Lower lobe of right lung (tissue), 2 donors: ENCODE measurements at regions not wholly inside any gene's neighbourhood (a gene's known extent, or its start where the extent isn't known, plus 50 kb on each side); places are given as distances from the start of the nearest gene placed in this dataset.

Experiments used
- ATAC-seq, 2 donors: fragments of 200-7000 bp; cut with Tn5 transposase; one replicate each; pipeline ENCODE4 v1.9.1; 2020 to 2022; ENCODE audit warnings: mild to moderate bottlenecking in 2 of 2, moderate library complexity in 2 of 2
- DNase-seq: peaks from one replicate; pipeline ENCODE4 v3.0.0-alpha.2; 2020
- H3K27ac ChIP-seq: fragments of 200-600 bp; one replicate; pipeline ENCODE4 v1.8.0; 2022
- H3K27me3 ChIP-seq: fragments of 200-600 bp; one replicate; pipeline ENCODE4 v1.8.0; 2022; ENCODE audit warnings: low read depth
- H3K36me3 ChIP-seq: fragments of 200-600 bp; one replicate; pipeline ENCODE4 v1.8.0; 2022; ENCODE audit warnings: mild to moderate bottlenecking
- H3K4me1 ChIP-seq: fragments of 200-600 bp; one replicate; pipeline ENCODE4 v1.8.0; 2022
- H3K4me3 ChIP-seq: fragments of 200-600 bp; one replicate; pipeline ENCODE4 v1.8.0; 2022; ENCODE audit warnings: mild to moderate bottlenecking
- H3K9me3 ChIP-seq: fragments of 200-600 bp; one replicate; pipeline ENCODE4 v1.8.0; 2022
- intact Hi-C: fragments of 100-400 bp; cut with DNase I; formaldehyde crosslinking; loops from one replicate; pipeline ENCODE4 v1.11.0; 2022
- TF ChIP-seq, protein P1 (sequence below): fragments of 200-600 bp; IDR thresholded peaks from one replicate; pipeline ENCODE4 v1.8.0; 2022; ENCODE audit warnings: antibody characterized with exemption, mild to moderate bottlenecking
- donor health status: DM: no; HTN: yes; CAD: no; lungs with severe emphysema.

DNA sequence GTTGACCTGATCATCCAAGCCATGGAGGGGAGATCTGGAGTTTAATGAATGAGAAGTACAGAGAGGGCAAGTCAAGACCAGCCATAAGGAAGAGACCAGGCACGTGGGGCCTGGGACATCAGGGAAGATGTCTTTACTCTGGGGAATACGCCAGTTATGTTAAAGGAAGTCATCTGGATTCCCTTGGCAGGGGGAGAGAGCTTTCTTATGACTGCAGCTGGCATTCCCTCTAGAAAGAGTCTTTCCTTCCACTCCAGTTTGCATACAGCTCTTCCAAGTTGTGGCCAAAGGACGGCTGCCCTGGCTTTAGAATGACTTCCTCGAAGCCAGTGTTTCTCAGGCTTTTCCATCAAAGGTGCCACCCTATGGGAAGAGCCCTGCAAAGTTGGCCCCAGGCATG lies 93.6 kb upstream of the AGBL1 start:
- TF ChIP-seq, protein P1, sequence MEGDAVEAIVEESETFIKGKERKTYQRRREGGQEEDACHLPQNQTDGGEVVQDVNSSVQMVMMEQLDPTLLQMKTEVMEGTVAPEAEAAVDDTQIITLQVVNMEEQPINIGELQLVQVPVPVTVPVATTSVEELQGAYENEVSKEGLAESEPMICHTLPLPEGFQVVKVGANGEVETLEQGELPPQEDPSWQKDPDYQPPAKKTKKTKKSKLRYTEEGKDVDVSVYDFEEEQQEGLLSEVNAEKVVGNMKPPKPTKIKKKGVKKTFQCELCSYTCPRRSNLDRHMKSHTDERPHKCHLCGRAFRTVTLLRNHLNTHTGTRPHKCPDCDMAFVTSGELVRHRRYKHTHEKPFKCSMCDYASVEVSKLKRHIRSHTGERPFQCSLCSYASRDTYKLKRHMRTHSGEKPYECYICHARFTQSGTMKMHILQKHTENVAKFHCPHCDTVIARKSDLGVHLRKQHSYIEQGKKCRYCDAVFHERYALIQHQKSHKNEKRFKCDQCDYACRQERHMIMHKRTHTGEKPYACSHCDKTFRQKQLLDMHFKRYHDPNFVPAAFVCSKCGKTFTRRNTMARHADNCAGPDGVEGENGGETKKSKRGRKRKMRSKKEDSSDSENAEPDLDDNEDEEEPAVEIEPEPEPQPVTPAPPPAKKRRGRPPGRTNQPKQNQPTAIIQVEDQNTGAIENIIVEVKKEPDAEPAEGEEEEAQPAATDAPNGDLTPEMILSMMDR: no peak
- no peaks in the 10 kb centered on the region for H3K36me3 ChIP-seq
- no peaks in the 10 kb centered on the region for H3K27me3 ChIP-seq
- intact Hi-C loops: no loop called here
- no peaks in the 10 kb centered on the region for H3K9me3 ChIP-seq
- H3K4me1 ChIP-seq: no peaks in the 10 kb centered on the region
- DNase-seq (no peak), ATAC-seq (no peak)
- no peak overlapping the region for H3K4me3 ChIP-seq
- H3K27ac ChIP-seq: no peak overlapping the region

DNA sequence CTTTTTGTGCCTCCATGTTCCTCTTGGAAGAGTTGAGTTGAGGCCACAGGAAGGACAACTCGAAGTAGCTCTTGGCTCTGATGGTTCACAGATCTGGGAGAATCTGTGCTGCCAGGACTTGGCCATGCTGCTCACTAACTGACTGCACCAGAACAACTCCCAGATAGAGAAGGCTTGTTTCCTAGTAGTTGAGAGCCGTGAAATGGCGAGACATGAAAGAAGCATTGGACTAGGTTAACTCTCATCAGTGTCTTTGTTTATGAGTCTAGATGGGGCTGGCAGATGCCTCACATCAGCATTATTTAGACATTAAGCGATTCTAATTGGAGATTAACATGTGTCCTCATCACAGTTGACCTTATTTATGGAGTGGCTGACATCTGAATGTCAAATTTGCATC lies 92.9 kb upstream of the AGBL1 start:
- DNase-seq (no peak), ATAC-seq (no peak)
- no peaks in the 10 kb centered on the region for H3K36me3 ChIP-seq
- no peaks in the 10 kb centered on the region for H3K4me1 ChIP-seq
- H3K9me3 ChIP-seq: no peaks in the 10 kb centered on the region
- no peak overlapping the region for H3K4me3 ChIP-seq
- no peak overlapping the region for H3K27ac ChIP-seq
- TF ChIP-seq, protein P1: no peak
- H3K27me3 ChIP-seq: no peaks in the 10 kb centered on the region
- intact Hi-C loops: no loop called here

GRCh38 chr15:85988741-85989140 lies 90.9 kb upstream of the AGBL1 start:
- no peak overlapping the region for H3K27ac ChIP-seq
- intact Hi-C loops: no loop called here
- H3K27me3 ChIP-seq: no peaks in the 10 kb centered on the region
- H3K4me3 ChIP-seq: no peak overlapping the region
- ATAC-seq: no peak
- no peaks in the 10 kb centered on the region for H3K9me3 ChIP-seq
- TF ChIP-seq, protein P1: no peak
- DNase-seq: no peak
- no peaks in the 10 kb centered on the region for H3K36me3 ChIP-seq
- H3K4me1 ChIP-seq: no peaks in the 10 kb centered on the region

DNA sequence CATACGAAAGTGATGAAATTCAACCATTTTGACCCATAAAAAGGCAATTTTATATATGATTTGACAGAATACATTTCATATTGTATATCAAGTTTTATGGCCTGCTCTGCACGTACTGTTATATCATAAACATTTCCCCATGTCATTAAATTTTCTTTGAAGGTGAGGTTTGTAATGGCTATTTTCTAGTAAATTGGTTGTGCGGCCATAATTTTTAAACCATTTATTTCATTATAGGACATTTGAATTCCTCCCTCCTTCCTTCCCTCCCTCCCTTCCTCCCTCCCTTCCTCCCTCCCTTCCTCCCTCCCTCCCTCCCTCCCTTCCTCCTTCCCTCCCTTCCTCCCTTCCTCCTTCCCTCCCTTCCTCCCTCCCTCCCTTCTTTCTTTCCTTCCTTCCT lies 87.4 kb upstream of the AGBL1 start:
- no peaks in the 10 kb centered on the region for H3K4me1 ChIP-seq
- intact Hi-C loops: no loop called here
- H3K36me3 ChIP-seq: no peaks in the 10 kb centered on the region
- H3K27me3 ChIP-seq: no peaks in the 10 kb centered on the region
- ATAC-seq: no peak
- no peak overlapping the region for H3K4me3 ChIP-seq
- H3K9me3 ChIP-seq: no peaks in the 10 kb centered on the region
- TF ChIP-seq, protein P1: no peak
- H3K27ac ChIP-seq: no peak overlapping the region
- no peak for DNase-seq

- H3K9me3 ChIP-seq: no peaks in the 10 kb centered on the region
- H3K4me3 ChIP-seq: no peak overlapping the region
- no peak overlapping the region for H3K27ac ChIP-seq
- no peaks in the 10 kb centered on the region for H3K27me3 ChIP-seq
- ATAC-seq (no peak), DNase-seq (no peak)
- H3K36me3 ChIP-seq: no peaks in the 10 kb centered on the region
- TF ChIP-seq, protein P1: no peak
- intact Hi-C loops: no loop called here
- no peaks in the 10 kb centered on the region for H3K4me1 ChIP-seq
These were observed 86.6 kb upstream of the AGBL1 start for GRCh38 chr15:85993116-85993515.

GRCh38 chr15:85997618-85998017 lies 82.1 kb upstream of the AGBL1 start:
- no peaks in the 10 kb centered on the region for H3K36me3 ChIP-seq
- intact Hi-C loops: no loop called here
- no peak for ATAC-seq
- H3K4me3 ChIP-seq: no peak overlapping the region
- no peaks in the 10 kb centered on the region for H3K27me3 ChIP-seq
- H3K27ac ChIP-seq: no peak overlapping the region
- DNase-seq: no peak
- H3K9me3 ChIP-seq: no peaks in the 10 kb centered on the region
- no peaks in the 10 kb centered on the region for H3K4me1 ChIP-seq
- TF ChIP-seq, protein P1: no peak
